GM19238 (cell line): ENCODE measurements at regions not wholly inside any gene's neighbourhood (a gene's known extent, or its start where the extent isn't known, plus 50 kb on each side); places are given as distances from the start of the nearest gene placed in this dataset.

ENCODE experiments used
- DNase-seq: peaks from one replicate; pipeline ENCODE4 v3.0.0; 2011; ENCODE audit warnings: low spot score; ENCODE audit not compliant: insufficient read length

DNA sequence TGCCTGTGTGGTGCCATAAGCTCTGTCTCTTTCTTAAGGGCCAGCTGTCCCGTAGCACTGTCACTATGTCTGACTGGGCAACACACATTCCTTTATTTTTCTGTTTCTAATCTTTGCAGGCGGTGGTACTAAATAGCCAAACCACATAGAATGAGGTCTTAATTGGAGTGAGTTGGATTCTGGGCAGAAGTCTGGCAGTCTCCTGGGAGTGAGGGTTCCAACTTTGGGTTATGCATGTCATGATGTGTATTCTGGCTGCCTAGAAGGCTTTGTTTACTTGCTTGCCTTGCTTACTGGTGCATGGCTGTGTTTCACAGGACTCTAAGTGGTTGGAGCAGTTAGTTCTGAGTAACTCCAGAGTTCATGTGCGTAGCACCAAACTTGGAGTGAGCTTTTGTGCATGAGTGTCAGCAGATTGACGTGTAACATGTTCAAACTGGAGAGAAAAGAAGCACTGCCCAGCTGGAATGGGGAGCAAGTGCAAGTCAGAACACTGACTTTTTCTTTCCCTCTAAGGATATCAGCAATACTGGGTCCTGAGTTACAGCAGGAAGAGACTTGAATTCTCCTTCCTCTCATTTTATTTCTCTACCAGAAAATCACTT, 185.8 kb downstream of the PCSK1 start:
- DNase-seq: no peak

- DNase-seq: no peak
These were observed 187.6 kb downstream of the PCSK1 start for GRCh38 chr5:96245140-96246091.

DNA sequence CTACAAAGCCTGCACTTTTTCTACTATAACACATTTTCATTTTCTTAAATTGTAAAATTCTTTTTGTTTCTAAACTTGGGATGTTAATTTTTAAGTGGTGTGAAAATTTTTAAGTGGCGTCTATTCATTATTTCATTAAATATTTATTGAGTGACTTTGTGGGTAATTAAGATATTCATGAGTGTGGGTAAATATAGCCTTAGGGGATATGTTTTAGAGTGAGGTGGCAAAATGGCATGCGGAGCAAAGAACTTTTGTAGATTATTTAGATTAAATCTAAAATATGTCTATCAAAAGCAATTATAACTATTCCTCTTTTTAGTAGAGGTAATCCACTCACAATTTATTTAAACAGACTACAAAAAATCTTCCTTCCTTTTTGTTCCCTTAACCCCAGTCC, 188.4 kb downstream of the PCSK1 start:
- DNase-seq: no peak

DNA sequence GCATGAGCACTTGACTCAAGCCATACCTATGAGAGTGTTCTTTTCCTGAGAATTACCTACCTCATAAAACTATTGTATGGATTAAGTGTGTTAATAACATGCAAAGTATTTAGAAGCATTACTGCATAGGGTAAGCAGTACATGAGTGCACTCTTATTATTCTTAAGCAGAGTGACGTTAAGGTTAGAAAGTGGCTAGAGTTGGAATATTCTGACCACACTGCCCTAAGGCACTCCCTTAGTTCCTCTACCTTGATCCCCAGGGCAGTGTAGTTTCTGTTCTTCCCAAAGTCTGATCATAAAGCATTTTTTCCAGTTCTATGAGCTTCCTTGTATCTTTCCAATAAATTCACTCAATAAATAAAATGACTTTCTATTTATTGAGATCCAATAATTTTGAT, 189.2 kb downstream of the PCSK1 start:
- DNase-seq: no peak

DNA sequence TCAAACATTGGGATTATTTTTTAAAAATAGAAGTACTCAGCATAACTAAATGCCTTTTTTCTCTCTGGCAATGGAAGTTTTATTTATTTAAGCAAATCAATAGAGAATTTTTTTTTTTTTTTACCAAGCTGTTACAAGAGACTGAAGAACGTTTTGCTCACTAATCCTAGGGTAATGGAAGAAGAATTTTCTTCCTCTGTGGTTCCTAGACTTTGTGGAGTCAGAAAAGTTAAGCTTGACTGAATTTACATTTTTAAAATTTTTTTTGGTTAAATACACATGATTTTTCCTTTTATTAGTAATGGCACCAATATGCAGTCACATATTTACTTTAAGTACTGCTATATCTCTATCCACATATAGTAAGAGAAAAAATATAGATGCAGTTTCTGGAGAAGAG, 189.8 kb downstream of the PCSK1 start:
- DNase-seq: no peak

DNA sequence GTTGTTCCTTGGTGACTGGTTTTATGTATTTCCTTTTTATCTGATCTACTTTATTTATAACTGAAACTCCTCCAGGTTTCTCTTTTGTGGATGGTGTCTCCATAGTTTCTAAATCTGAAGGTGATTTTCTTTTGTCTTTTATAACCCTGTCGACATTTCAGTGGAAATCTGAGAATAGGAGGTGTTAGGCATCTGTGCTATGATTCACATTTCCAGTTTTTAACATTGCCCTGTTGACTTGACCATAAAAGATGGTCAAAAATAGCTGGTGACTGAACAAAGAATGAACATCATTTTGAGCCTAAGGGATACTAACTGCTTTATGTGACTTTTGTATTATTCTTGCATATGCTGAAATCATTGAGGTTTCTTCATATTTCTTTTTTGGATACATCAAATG, 190.5 kb downstream of the PCSK1 start:
- no peak for DNase-seq

GRCh38 chr5:96236831-96237230, 196.2 kb downstream of the PCSK1 start:
- DNase-seq: no peak

GRCh38 chr5:96236051-96236450, 197.0 kb downstream of the PCSK1 start:
- no peak for DNase-seq

- DNase-seq: no peak
These were observed 197.8 kb downstream of the PCSK1 start for GRCh38 chr5:96235008-96235910.

GRCh38 chr5:96232602-96233001, 200.4 kb downstream of the PCSK1 start:
- no peak for DNase-seq

DNA sequence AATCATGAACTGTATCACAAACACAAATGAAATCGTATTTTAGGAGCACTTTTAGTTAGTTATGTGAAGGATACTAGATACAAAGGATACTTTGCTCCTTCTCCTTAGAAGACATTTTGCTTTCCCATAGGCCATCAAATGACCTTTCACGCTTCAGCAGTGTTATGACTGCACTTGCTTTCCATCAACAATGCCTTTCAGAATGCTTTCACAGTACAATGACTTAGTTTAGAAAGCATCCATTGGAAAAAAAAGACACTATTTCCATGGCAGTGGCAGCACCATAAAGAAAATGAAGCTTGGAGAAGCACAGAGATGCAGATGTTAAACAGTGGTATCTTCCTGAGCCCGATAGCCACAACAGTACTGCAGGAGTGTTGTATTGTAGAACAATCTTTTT, 203.9 kb downstream of the PCSK1 start:
- DNase-seq: no peak

DNA sequence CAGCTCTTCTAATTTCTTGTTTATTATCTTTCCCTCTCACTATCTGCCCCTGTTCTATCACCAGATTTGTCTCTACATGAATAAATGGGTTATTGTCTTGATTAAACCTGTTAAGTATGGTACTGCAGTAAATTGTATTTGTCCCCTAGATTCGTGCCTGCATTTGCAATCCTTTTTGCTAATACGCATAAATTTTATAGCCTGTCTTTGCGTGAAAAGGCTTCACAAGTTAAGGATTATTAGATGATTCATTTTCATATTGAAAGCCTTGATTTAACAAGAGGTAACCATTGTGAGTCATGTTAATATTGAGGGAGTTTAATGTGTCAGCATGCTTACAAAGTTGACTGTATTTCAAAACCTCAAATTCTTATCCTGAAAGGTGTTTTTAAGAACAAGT, 204.6 kb downstream of the PCSK1 start:
- DNase-seq: no peak

DNA sequence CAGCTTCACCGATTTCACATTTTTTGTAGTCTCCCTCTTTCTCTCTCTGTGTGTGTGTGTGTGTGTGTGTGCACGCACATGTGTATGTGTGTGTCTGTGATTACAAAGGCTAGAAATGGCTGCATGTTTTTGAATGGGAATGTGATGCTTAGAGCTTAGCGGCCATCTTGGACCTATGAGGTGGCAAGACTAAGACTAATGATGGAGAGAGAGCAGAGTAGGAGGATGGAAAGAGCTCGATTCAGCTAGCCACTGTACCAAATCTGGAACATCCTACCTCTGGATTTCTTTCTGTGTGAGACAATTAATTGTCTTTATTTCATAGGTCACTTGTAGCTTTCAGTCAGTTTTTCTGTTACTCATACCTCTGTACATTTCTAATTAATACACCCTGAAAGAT, 205.1 kb downstream of the PCSK1 start:
- DNase-seq: no peak

DNA sequence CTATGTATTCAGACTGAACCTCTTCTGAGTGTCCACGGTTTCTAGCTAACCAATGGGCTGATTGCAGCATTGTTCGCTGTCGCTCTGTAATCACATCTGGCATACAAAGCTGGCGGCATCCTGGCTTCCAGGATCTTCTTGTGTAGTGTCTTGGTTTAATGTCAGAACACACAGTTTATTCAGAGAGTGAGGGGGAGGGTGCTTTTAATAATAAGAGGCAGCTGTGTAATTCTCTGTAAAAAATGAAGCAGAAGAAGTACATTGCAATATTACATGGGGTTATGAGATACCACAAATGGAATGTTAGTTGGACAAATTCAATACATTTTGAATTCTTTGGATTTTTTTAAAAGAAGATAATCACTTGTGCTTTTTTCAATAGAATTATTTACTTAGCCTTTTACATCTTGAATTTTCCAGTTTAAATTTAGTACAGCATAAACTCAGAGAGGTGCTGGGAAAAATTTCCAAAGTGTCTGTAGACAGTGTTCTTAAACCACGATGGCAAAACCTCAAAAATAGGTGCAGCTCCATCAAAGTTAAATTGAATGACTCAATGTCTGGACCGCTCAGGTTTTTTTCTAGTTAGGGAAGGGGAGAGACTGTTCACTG, 206.0 kb downstream of the PCSK1 start:
- no peak for DNase-seq

DNA sequence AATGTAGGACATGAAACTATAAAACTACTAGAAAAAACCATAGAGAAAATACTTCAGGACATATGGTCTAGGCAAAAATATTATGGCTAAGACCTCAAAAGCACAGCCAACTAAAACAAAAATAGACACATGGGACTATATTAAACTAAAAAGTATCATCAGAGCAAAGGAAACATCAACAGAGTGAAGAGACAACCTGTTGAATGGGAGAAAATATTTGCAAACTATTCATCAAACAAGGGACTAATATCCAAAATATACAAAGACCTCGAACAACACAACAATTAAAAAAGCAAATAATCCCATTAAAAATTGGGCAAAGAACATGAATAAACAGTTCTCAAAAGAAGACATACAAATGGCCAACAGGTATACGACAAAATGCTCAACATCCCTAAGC, 210.9 kb downstream of the PCSK1 start:
- no peak for DNase-seq

DNA sequence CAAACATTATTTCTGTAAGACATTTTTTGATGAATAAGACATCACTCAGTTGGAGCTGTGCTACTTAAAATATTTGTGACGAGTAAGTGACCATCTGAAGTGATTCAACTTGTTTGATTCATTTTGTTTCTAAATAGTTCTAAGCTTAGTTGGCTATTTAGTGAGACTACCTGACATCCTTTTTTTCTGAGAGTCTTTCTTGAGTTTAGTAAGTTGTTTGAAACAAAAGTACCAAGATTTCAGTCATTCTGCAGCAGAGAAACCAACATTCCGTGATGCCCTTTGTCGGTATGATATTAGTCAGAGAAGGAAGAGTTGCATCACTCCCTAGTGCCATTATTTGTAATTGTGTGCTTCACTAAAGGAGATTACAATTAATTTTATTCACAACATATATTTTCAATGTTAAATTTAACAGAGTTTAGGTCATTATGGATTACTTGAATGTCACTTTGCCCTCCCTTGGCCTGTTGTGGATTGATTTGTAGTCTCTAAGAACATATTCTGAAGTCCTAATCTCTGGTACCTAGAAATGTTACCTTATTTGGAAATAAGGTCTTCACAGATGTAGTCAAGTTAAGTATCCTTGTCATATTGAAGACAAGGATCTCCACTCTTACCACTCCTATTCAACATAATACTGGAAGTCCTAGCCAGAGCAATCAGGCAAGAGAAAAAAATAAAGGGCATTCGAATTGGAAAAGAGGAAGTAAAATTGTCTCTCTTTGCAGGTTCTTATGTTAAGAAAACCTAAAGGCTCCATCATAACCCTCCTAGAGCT, 212.2 kb downstream of the PCSK1 start:
- no peak for DNase-seq

DNA sequence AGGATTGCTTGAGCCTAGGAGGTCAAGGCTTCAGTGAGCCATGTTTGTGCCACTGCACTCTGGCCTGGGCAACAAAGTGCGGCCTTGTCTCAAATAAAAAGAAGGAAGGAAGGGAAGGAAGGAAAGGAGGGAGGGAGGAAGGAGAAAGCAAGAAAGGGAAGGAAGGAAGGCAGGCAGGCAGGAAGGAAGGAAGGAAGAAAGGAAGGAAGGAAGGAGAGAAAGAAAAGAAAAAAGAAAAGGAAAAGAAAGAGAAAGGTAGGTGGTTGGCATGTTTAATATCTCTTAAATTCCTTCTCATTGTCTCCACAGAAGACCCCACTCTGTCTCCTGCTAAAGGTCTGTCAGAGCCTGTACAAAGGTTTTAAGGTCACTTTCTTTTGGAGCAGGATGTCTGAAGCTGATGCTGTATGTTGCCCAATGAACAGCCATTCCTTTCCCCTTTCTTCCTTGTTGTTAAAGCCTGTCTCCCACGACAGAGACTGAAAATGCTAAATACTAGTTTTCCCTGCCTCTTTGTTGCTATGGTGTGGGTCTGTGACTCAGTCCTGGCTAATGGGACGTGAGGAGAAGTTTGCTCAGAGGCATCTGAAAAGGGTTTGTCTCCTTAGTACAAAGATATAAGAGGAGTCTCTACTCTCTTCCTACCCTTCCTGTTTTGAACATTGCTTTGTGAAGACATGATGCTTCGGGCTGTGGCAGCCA, 213.3 kb downstream of the PCSK1 start:
- no peak for DNase-seq

GRCh38 chr5:96218653-96219052, 214.4 kb downstream of the PCSK1 start:
- DNase-seq: no peak

GRCh38 chr5:96214442-96215197, 218.4 kb downstream of the PCSK1 start:
- no peak for DNase-seq
